HG03439 (cell line): ENCODE measurements at regions not wholly inside any gene's neighbourhood (a gene's known extent, or its start where the extent isn't known, plus 50 kb on each side); places are given as distances from the start of the nearest gene placed in this dataset.
"Not testable (repeated sequence)": the region's sequence is repeated elsewhere in the genome, so short reads cannot be mapped to it uniquely, and the experiment has no call there.

Source experiments
- ATAC-seq: cut with Tn5 transposase; IDR thresholded peaks from one replicate; pipeline ENCODE4 v1.9.1; 2021; ENCODE audit warnings: mild to moderate bottlenecking, moderate library complexity; ENCODE audit not compliant: unreplicated experiment

GRCh38 chr6:168864541-168865460, 388.8 kb downstream of the THBS2 start:
- ATAC-seq: no peak

DNA sequence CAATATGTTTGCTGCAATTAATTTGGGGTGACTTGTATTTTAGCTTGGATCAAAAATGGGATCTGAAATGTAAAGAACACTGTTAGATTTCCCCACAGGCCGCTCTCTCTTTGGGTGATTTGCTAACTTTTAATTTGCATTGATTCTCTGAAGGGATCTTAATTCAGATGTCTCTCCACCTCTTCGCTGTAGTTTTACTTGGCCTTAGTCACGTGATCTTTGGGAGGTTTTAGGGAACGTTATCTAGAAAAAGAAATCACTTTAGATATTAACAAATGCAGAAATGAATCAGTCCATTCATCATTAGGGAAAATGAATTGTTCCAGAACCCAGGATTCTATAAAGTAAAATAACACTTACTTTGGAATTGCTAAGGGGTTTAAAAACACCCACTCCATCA, 390.2 kb downstream of the THBS2 start:
- no peak for ATAC-seq

DNA sequence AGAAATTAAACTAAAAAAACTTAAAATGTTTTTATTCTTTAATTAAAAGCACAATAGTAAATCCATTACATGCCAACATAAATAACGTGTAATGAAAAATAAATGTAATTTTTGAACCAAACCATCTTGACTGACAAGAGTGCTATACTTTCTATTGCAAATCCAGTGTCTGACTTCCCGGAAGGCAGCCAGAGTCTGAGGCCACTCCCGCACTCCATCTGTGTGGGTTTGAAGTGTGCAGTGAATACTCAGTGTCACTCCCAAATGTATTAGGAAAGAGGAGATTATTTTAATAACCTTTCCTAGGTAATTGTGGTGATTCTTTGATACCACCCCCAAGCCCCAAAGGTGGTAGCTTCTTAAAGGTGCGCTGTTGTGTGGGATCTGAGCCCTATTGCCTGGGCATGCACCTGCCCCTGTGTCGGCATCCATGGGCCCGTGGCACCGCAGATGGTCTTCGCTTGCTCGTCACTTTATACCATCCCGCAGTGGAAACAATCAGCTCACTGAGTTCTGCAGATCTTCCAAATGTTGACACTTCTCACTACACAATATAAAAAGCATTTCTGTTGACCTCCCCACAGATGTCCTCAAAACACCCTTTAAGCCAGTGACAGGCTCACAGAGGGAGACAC, 391.2 kb downstream of the THBS2 start:
- no peak for ATAC-seq

- ATAC-seq: no peak
These were observed 392.7 kb downstream of the THBS2 start for GRCh38 chr6:168860987-168861386.

DNA sequence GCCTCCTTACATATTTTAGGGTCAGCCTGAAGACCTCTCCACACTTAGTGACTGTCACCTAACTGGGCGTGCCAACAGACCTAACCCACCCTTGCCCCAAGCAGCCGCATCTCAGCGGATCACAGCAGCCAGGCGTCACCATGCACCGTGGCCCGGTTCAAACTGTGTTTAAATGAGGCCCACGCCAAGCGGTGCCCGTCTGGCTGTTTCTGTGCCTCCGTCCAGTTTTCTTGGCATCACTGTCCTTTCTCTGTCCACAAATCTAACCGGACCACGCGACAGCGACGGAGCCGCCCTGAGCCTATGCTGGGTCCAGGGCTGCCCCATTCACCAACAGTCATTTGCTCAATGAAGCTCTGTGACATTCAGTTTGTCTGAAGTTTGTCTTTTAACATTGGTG, 393.3 kb downstream of the THBS2 start:
- no peak for ATAC-seq

GRCh38 chr6:168858926-168859325, 394.7 kb downstream of the THBS2 start:
- ATAC-seq: no peak

DNA sequence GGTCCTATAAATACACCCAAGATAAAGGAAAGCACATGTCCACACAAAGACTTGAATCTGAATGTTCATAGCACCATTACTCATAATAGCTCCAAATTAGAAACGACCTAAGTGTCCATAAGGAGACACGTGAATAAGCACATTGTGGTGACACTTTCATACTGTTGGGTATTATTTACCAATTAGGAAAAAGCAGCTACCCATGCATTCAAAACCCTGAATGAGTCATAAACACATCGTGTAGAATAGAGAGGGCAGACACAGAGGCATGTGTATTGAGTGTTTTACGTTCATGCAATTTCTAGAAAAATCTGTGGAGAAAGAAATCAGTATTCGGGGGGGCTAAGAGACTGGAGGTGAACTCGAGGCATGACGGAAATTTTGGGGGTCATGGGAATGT, 396.7 kb downstream of the THBS2 start:
- no peak for ATAC-seq

DNA sequence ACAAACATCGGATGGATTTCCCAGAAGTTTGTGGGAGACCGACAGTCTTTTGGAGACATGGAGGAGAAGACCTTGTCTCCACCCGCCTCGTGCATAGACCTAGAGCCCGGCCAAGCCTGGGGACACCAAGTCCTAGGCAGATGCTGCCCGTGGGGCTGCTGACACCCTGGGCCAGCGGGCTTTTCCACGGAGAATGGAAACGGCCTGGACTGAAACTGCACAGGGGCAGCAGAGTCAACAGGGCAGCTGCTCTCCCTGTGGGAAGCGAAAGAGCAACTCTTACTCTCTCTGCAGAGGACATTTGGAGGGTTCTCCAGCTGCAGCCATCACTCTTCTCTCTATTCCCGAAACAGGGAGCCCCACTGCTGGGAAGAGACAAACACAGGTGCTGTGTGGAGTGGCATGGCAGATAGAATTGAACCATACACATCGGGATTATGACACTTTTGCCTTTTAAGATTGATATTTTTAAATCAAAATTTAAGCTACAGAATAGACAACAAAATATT, 401.2 kb downstream of the THBS2 start:
- no peak for ATAC-seq

DNA sequence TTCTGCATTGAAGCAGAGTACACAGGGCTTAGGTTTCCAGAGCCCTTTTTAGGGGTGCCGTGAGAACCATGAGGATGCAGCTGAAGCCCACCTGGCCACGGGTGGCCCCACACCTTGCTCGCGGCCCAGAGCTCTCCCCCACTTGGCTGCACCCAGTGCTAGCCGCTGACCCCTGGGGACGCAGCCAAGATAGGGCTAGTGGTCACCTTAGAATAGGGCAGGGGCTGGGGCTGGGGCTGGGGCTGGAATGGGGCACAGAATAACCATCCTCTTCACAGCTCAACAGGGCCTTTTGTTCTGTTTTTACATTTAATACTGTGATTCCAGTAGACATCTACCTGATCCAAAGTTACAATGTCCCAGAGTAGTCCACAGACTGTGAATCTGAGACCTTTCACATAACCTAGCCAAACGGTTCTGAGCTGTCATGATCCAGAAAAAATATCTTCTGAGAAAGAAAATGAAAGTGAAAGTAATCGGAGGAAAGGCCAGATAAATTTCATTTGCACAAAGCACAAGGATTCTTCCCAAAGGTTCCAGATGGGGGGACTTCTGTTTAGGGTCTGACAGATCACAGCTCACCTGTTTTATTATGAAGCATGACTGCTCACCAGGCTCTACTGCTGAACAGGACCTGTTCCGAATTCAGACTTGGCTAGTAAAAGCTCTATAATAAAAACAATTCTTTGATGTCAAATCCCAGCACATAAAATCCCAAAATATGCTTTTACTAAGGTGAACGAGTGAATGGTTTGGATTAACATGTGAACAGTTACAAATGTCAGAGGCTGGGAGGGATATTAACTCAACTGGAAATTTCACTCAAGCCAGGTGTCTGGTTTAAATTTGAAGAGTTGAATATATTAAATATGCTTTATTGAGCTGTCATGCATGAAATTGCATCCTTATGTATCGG, 401.9 kb downstream of the THBS2 start:
- ATAC-seq: no peak

- ATAC-seq: not testable (repeated sequence)
These were observed 403.5 kb downstream of the THBS2 start for GRCh38 chr6:168850027-168850736.

GRCh38 chr6:168849459-168849858, 404.2 kb downstream of the THBS2 start:
- ATAC-seq: no peak

- ATAC-seq: no peak
These were observed 404.8 kb downstream of the THBS2 start for GRCh38 chr6:168848797-168849196.

GRCh38 chr6:168844821-168845609, 404.0 kb downstream of the SMOC2 start:
- ATAC-seq: no peak

- not testable (repeated sequence) for ATAC-seq
These were observed 401.7 kb downstream of the SMOC2 start for GRCh38 chr6:168842632-168843212.

DNA sequence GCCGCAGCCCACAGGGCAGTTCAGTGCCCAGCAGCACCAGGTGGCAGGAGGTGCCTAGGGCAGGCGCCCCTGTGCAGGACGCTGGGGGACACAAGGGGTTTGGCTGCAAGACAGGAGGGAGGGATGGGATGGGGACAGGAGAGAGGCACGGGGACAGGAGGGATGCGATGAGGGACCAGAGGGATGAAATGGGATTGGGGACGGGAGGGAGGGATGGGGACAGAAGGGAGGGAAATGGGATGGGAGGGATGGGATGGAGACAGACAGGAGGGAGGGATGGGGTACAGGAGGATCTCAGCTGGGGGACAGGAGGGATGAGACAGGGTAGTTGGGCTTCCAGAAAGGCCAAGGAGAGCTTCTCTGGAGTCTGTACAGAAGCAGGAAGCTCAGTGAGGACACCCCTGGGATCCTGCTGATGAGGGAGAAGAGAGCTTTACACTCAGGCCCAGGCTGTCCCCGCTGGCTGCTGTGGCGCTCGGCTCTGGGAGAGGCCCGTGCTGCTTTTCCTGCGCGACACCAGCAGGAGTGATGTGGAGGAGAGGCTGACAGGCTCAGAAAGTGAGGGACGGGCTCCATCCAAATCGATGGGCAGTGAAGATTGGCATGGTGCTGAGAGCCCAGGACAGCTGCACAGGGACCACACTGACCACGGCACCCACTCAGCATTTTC, 400.8 kb downstream of the SMOC2 start:
- no peak for ATAC-seq

GRCh38 chr6:168840932-168841331, 399.9 kb downstream of the SMOC2 start:
- not testable (repeated sequence) for ATAC-seq

DNA sequence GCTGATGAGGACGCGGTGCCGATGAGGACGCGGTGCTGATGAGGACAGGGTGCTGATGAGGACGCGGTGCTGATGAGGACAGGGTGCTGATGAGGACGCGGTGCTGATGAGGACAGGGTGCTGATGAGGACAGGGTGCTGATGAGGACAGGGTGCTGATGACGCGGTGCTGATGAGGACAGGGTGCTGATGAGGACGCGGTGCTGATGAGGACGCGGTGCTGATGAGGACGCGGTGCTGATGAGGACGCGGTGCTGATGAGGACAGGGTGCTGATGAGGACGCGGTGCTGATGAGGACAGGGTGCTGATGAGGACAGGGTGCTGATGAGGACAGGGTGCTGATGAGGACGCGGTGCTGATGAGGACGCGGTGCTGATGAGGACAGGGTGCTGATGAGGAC, 399.3 kb downstream of the SMOC2 start:
- ATAC-seq: not testable (repeated sequence)

- ATAC-seq: no peak
These were observed 397.0 kb downstream of the SMOC2 start for GRCh38 chr6:168838037-168838399.
